ENCODE measurements at regions not wholly inside any gene's neighbourhood (a gene's known extent, or its start where the extent isn't known, plus 50 kb on each side); places are given as distances from the start of the nearest gene placed in this dataset.
"Not testable (repeated sequence)": the region's sequence is repeated elsewhere in the genome, so short reads cannot be mapped to it uniquely, and the experiment has no call there.

- ATAC-seq (ENCODE audit: low FRiP score) (no peak), DNase-seq (ENCODE audit: low spot score) (no peak)
- TF ChIP-seq, protein P1, sequence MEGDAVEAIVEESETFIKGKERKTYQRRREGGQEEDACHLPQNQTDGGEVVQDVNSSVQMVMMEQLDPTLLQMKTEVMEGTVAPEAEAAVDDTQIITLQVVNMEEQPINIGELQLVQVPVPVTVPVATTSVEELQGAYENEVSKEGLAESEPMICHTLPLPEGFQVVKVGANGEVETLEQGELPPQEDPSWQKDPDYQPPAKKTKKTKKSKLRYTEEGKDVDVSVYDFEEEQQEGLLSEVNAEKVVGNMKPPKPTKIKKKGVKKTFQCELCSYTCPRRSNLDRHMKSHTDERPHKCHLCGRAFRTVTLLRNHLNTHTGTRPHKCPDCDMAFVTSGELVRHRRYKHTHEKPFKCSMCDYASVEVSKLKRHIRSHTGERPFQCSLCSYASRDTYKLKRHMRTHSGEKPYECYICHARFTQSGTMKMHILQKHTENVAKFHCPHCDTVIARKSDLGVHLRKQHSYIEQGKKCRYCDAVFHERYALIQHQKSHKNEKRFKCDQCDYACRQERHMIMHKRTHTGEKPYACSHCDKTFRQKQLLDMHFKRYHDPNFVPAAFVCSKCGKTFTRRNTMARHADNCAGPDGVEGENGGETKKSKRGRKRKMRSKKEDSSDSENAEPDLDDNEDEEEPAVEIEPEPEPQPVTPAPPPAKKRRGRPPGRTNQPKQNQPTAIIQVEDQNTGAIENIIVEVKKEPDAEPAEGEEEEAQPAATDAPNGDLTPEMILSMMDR (IDR thresholded peaks at IDR 0.05), result no peak
Measured at GRCh38 chr4:127311924-127312323, 320.8 kb upstream of the INTU start.

GRCh38 chr4:127313767-127314166, 319.0 kb upstream of the INTU start:
- TF ChIP-seq, protein P1 (IDR thresholded peaks at IDR 0.05), result no peak
- DNase-seq (ENCODE audit: low spot score) (no peak), ATAC-seq (ENCODE audit: low FRiP score) (no peak)

DNA sequence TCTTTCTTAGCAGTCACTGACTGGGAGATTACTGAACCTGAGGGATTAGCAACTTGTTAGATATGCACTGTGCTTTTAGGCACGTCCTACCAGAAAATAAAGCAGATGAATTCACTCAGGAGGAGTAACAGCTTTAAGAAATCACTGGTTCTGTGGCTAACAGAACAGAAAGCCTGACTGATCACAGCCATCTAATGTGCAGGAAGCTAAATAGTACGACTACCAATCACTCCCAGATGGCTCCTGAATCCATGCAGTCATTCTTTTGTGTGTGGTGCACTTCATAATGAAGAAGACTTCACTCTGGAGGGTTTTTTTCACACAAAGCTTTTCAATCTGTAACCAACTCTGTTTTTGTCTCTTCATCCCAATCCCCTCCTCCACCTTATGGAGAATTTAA, 305.3 kb upstream of the INTU start:
- DNase-seq (ENCODE audit: low spot score), result no peak
- TF ChIP-seq, protein P1 (IDR thresholded peaks at IDR 0.05), result no peak
- ATAC-seq (ENCODE audit: low FRiP score), result no peak

DNA sequence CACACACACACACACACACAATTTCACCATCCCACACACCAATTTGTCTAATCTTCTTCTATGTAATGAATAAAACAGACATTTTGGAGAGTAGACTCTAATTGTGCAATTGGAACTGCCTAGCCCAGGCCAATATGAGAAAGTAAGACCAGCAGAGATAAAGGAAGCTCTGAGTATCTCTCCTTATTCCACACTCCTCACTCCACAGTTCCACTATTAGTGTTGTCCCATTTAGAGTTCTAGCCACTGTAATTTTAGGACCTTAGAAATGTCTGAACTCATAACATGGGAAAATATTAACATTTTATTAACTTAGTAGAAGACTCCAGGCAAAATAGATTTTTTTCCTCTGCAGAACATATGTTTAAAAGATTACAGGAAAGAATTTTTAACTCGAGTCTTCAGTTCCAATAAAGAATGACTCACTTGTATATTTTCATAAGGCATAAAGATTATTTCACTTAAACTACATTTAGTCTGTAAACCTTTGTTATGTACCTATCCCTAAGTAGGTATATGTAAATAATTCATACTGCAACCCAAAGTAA, 297.6 kb upstream of the INTU start:
- TF ChIP-seq, protein P1 (IDR thresholded peaks at IDR 0.05), result no peak
- DNase-seq (ENCODE audit: low spot score), result no peak
- no peak for ATAC-seq (ENCODE audit: low FRiP score)

DNA sequence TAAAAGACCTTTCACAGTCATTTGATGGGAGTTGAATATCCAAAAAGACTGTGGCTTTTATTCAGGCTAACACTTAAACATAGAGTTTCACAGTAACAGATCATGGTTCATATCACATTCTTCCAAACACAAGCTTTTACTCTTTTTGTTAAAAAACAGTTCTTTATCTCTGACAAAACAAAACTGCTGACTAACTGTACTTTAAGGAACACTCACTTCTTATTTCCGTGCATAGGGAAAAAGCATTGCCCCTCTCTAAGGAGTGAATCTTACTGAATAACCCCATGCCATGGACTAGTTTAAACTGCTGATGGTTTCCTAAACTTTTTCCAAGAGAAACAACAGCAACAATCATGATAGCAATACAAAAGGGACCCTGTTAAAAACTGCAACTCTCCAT, 297.0 kb upstream of the INTU start:
- no peak for ATAC-seq (ENCODE audit: low FRiP score)
- TF ChIP-seq, protein P1 (IDR thresholded peaks at IDR 0.05), result no peak
- no peak for DNase-seq (ENCODE audit: low spot score)

DNA sequence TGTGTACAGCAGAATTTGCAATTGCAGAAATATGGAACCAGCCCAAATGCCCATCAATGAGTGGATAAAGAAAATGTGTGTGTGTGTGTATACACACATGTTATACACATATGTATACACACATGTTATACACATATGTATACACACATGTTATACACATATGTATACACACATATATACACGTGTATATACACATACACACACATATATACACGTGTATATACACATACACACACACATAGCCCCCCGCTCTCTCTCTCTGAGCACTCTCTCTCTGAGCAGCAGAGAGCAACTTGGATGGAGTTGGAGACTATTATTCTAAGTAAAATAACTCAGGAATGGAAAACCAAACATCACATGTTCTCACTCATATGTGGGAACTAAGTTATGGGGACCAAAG, 289.6 kb upstream of the INTU start:
- not testable (repeated sequence) for DNase-seq (ENCODE audit: low spot score); ATAC-seq (ENCODE audit: low FRiP score)

- TF ChIP-seq, protein P1 (IDR thresholded peaks at IDR 0.05), result no peak
- no peak for ATAC-seq (ENCODE audit: low FRiP score)
- DNase-seq (ENCODE audit: low spot score), result no peak
Measured at GRCh38 chr4:127344071-127344470, 288.7 kb upstream of the INTU start.

- ATAC-seq (ENCODE audit: low FRiP score) (no peak), DNase-seq (ENCODE audit: low spot score) (no peak)
- TF ChIP-seq, protein P1 (IDR thresholded peaks at IDR 0.05), result no peak
Measured at GRCh38 chr4:127347936-127348335, 284.8 kb upstream of the INTU start.

Data from omental fat pad (tissue), 3 donors.